Ovary (tissue), 3 donors: ENCODE measurements at regions not wholly inside any gene's neighbourhood (a gene's known extent, or its start where the extent isn't known, plus 50 kb on each side); places are given as distances from the start of the nearest gene placed in this dataset.

Experiments
- EP300 ChIP-seq: sonication (generic); formaldehyde crosslinking; IDR thresholded peaks from one replicate; pipeline ENCODE4 v1.6.1; 2017; ENCODE audit warnings: antibody characterized with exemption
- POLR2A ChIP-seq: fragments of 450-650 bp; IDR thresholded peaks from one replicate; pipeline ENCODE4 v1.6.1; 2017; ENCODE audit warnings: antibody characterized with exemption, mild to moderate bottlenecking, moderate library complexity
- TF ChIP-seq, protein P1 (sequence below), 3 donors: fragments of 450-650 bp in 2 of 3; fragments of 200-600 bp in 1 of 3; IDR thresholded peaks; one replicate each; pipeline versions ENCODE4 v1.5.1 to v1.8.0; 2016 to 2022; ENCODE audit warnings: antibody characterized with exemption in 3 of 3, mild to moderate bottlenecking in 1 of 3
- donor health status: DM: no; HTN: no; CAD: no.

DNA sequence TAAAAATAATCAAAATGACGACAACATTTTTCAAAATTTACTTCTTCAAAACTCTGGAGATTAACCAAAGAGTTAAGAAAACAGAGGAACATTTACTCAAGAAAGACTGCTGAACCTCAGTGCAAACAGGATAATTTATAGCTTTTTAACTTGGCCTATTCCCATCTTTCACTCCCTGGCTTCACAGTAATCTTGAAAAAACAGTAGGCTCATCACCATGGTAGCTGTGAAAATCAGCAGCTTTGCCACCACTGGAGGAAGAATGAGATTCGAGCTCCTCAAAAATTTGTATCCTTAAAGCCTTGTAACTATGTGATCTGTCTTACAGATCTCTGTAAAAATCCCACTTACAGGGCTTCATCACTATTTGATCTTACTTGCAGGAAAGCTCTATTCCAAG, 447.7 kb upstream of the CTSO start:
- TF ChIP-seq POLR2A, result no peak
- no peak for TF ChIP-seq EP300
- TF ChIP-seq, protein P1, sequence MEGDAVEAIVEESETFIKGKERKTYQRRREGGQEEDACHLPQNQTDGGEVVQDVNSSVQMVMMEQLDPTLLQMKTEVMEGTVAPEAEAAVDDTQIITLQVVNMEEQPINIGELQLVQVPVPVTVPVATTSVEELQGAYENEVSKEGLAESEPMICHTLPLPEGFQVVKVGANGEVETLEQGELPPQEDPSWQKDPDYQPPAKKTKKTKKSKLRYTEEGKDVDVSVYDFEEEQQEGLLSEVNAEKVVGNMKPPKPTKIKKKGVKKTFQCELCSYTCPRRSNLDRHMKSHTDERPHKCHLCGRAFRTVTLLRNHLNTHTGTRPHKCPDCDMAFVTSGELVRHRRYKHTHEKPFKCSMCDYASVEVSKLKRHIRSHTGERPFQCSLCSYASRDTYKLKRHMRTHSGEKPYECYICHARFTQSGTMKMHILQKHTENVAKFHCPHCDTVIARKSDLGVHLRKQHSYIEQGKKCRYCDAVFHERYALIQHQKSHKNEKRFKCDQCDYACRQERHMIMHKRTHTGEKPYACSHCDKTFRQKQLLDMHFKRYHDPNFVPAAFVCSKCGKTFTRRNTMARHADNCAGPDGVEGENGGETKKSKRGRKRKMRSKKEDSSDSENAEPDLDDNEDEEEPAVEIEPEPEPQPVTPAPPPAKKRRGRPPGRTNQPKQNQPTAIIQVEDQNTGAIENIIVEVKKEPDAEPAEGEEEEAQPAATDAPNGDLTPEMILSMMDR (IDR thresholded peaks at IDR 0.05), result no peak
